ENCODE measurements at regions not wholly inside any gene's neighbourhood (a gene's known extent, or its start where the extent isn't known, plus 50 kb on each side); places are given as distances from the start of the nearest gene placed in this dataset.
"Not testable (repeated sequence)": the region's sequence is repeated elsewhere in the genome, so short reads cannot be mapped to it uniquely, and the experiment has no call there.

DNA sequence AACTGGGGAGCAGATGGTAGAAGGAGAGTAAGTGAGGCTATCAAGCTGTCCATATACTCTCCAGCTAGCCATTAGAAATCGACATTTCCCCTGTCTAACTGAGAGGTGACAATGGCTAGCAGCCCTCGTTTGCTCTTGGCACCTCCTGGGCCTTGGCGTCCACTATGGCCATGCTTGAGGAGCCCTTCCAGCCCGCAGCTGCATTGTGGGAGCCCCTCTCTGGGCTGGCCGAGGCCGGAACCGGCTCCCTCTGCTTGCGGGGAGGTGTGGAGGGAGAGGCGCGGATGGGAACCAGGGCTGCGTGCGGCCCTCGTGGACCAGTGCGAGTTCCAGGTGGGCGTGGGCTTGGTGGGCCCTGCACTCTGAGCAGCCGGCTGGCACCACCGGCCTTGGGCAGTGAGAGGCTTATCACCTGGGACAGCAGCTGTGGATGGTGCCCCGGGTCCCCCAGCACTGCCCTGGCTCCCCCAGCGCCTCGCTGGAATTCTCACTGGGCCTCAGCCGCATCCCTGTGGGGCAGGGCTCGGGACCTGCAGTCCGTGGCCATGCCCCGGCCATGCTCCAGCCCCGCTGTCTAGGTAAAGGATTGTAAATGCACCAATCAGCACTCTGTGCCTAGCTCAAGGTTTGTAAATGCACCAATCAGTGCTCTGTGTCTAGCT, 56.2 kb upstream of the PARP1 start (continued):
- TF ChIP-seq, protein P1, sequence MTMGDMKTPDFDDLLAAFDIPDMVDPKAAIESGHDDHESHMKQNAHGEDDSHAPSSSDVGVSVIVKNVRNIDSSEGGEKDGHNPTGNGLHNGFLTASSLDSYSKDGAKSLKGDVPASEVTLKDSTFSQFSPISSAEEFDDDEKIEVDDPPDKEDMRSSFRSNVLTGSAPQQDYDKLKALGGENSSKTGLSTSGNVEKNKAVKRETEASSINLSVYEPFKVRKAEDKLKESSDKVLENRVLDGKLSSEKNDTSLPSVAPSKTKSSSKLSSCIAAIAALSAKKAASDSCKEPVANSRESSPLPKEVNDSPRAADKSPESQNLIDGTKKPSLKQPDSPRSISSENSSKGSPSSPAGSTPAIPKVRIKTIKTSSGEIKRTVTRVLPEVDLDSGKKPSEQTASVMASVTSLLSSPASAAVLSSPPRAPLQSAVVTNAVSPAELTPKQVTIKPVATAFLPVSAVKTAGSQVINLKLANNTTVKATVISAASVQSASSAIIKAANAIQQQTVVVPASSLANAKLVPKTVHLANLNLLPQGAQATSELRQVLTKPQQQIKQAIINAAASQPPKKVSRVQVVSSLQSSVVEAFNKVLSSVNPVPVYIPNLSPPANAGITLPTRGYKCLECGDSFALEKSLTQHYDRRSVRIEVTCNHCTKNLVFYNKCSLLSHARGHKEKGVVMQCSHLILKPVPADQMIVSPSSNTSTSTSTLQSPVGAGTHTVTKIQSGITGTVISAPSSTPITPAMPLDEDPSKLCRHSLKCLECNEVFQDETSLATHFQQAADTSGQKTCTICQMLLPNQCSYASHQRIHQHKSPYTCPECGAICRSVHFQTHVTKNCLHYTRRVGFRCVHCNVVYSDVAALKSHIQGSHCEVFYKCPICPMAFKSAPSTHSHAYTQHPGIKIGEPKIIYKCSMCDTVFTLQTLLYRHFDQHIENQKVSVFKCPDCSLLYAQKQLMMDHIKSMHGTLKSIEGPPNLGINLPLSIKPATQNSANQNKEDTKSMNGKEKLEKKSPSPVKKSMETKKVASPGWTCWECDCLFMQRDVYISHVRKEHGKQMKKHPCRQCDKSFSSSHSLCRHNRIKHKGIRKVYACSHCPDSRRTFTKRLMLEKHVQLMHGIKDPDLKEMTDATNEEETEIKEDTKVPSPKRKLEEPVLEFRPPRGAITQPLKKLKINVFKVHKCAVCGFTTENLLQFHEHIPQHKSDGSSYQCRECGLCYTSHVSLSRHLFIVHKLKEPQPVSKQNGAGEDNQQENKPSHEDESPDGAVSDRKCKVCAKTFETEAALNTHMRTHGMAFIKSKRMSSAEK (CRISPR knock-in tag; IDR thresholded peaks at IDR 0.05; ENCODE audit: borderline replicate concordance) = no peak
- TF ChIP-seq JAZF1 (CRISPR knock-in tag; IDR thresholded peaks at IDR 0.05) (no peak), ESRRA (CRISPR knock-in tag; IDR thresholded peaks at IDR 0.05; ENCODE audit: borderline replicate concordance) (no peak)
- TF ChIP-seq, protein P2, sequence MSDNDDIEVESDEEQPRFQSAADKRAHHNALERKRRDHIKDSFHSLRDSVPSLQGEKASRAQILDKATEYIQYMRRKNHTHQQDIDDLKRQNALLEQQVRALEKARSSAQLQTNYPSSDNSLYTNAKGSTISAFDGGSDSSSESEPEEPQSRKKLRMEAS (CRISPR knock-in tag; IDR thresholded peaks at IDR 0.05) = no peak

DNA sequence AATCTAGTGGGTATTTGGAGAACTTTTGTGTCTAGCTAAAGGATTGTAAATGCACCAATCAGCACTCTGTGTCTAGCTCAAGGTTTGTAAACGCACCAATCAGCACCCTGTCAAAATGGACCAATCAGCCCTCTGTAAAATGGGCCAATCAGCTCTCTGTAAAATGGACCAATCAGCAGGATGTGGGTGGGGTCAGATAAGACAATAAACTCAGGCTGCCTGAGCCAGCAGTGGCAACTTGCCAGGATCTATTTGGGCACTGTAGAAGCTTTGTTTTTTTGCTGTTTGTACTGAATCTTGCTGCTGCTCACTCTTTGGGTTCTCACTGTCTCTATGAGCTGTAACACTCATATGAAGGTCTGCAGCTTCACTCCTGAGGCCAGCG, 56.7 kb upstream of the PARP1 start:
- H3K4me1 Mint-ChIP-seq; H3K4me3 Mint-ChIP-seq; ATAC-seq; CTCF ChIA-PET; DNase-seq (ENCODE audit: low spot score); H3K27ac Mint-ChIP-seq; POLR2A ChIA-PET; H3K27me3 Mint-ChIP-seq (ENCODE audit: low read depth): not testable (repeated sequence)
- H3K36me3 Mint-ChIP-seq = peaks cover 32% of the 10 kb centered on the region
- TF ChIP-seq NFYB (CRISPR knock-in tag; conservative IDR thresholded peaks at IDR 0.05; ENCODE audit: low read depth) = 0 out of 2 replicates have a peak, but pooled peaks have one; percentile 23
- peaks cover 58% of the 10 kb centered on the region for H3K9me3 Mint-ChIP-seq

DNA sequence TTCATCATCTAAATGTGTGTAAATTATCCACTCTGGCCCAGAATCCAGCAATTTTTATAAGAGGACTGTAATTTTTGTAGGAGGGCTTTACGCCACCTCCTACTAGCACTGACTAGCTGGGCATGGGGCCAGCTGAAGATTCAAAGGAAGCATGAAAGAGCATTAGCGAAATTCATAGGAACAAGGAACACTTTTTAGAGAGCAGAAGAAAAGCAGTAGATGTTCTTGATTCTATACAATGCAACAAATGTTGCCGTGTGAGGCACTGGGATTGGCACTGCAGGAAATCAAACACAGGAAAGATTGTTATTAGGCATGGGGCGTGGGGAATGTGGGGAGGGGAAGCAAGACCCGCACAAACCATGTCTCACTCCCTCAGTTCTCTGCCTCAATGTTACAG, 58.4 kb upstream of the PARP1 start:
- POLR2A ChIA-PET = no interaction called here
- Mint-ChIP-seq H3K4me3 (no peak overlapping the region), H3K9me3 (peaks cover 56% of the 10 kb centered on the region), H3K27ac (no peak overlapping the region), H3K36me3 (peaks cover 32% of the 10 kb centered on the region), H3K27me3 (ENCODE audit: low read depth) (peaks cover 8% of the 10 kb centered on the region), H3K4me1 (no peaks in the 10 kb centered on the region)
- ATAC-seq (no peak), DNase-seq (ENCODE audit: low spot score) (no peak)
- TF ChIP-seq SMAD3 (CRISPR knock-in tag; IDR thresholded peaks at IDR 0.05; ENCODE audit: borderline replicate concordance) = no peak
- no peak for TF ChIP-seq GTF2I (CRISPR knock-in tag; conservative IDR thresholded peaks at IDR 0.05)
- no peak for TF ChIP-seq ELF4 (CRISPR knock-in tag; IDR thresholded peaks at IDR 0.05; ENCODE audit: low read depth)
- no peak for TF ChIP-seq ZNF416 (CRISPR knock-in tag; IDR thresholded peaks at IDR 0.05)
- TF ChIP-seq, protein P3, sequence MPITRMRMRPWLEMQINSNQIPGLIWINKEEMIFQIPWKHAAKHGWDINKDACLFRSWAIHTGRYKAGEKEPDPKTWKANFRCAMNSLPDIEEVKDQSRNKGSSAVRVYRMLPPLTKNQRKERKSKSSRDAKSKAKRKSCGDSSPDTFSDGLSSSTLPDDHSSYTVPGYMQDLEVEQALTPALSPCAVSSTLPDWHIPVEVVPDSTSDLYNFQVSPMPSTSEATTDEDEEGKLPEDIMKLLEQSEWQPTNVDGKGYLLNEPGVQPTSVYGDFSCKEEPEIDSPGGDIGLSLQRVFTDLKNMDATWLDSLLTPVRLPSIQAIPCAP (CRISPR knock-in tag; IDR thresholded peaks at IDR 0.05) = no peak
- TF ChIP-seq, protein P4, sequence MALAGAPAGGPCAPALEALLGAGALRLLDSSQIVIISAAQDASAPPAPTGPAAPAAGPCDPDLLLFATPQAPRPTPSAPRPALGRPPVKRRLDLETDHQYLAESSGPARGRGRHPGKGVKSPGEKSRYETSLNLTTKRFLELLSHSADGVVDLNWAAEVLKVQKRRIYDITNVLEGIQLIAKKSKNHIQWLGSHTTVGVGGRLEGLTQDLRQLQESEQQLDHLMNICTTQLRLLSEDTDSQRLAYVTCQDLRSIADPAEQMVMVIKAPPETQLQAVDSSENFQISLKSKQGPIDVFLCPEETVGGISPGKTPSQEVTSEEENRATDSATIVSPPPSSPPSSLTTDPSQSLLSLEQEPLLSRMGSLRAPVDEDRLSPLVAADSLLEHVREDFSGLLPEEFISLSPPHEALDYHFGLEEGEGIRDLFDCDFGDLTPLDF (CRISPR knock-in tag; IDR thresholded peaks at IDR 0.05) = no peak
- no peak for TF ChIP-seq SP1 (CRISPR knock-in tag; conservative IDR thresholded peaks at IDR 0.05)
- TF ChIP-seq, protein P5, sequence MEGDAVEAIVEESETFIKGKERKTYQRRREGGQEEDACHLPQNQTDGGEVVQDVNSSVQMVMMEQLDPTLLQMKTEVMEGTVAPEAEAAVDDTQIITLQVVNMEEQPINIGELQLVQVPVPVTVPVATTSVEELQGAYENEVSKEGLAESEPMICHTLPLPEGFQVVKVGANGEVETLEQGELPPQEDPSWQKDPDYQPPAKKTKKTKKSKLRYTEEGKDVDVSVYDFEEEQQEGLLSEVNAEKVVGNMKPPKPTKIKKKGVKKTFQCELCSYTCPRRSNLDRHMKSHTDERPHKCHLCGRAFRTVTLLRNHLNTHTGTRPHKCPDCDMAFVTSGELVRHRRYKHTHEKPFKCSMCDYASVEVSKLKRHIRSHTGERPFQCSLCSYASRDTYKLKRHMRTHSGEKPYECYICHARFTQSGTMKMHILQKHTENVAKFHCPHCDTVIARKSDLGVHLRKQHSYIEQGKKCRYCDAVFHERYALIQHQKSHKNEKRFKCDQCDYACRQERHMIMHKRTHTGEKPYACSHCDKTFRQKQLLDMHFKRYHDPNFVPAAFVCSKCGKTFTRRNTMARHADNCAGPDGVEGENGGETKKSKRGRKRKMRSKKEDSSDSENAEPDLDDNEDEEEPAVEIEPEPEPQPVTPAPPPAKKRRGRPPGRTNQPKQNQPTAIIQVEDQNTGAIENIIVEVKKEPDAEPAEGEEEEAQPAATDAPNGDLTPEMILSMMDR (IDR thresholded peaks at IDR 0.05) = no peak
- TF ChIP-seq GRHL2 (CRISPR knock-in tag; IDR thresholded peaks at IDR 0.05; ENCODE audit: insufficient replicate concordance, severe bottlenecking) = no peak
- TF ChIP-seq OVOL2 (CRISPR knock-in tag; IDR thresholded peaks at IDR 0.05; ENCODE audit: borderline replicate concordance) = no peak
- no peak for TF ChIP-seq HMGA2 (CRISPR knock-in tag; IDR thresholded peaks at IDR 0.05)
- TF ChIP-seq CREM (CRISPR knock-in tag; IDR thresholded peaks at IDR 0.05) = no peak
- CTCF ChIA-PET = interaction anchor here (2.8 kb wide), 1 partner anchor 9 kb away, joined by 17 read pairs; no protein-coding TSS in a partner anchor

Data from WTC11 (cell line).